ENCODE measurements at regions not wholly inside any gene's neighbourhood (a gene's known extent, or its start where the extent isn't known, plus 50 kb on each side); places are given as distances from the start of the nearest gene placed in this dataset.

- no peak for TF ChIP-seq CTCF (IDR thresholded peaks at IDR 0.05; ENCODE audit: control insufficient read depth, extremely low read depth, insufficient read depth)
- no peak overlapping the region for H3K4me3 ChIP-seq (ENCODE audit: low read depth, low read length)
These were observed 958.2 kb upstream of the ADGRB3 start for GRCh38 chr6:67676892-67677291.

GRCh38 chr6:67667637-67668422 is 967.3 kb upstream of the ADGRB3 start:
- no peak for TF ChIP-seq CTCF (IDR thresholded peaks at IDR 0.05; ENCODE audit: control insufficient read depth, extremely low read depth, insufficient read depth)
- no peak overlapping the region for H3K4me3 ChIP-seq (ENCODE audit: low read depth, low read length)
- DNase-seq (ENCODE audit: low read depth): no peak

More at GRCh38 chr6:67676892-67677291, 958.2 kb upstream of the ADGRB3 start:
- peak; percentile 90 for DNase-seq (ENCODE audit: low read depth)

GRCh38 chr6:67666177-67666964 is 968.7 kb upstream of the ADGRB3 start:
- DNase-seq (ENCODE audit: low read depth): no peak
- no peak overlapping the region for H3K4me3 ChIP-seq (ENCODE audit: low read depth, low read length)
- no peak for TF ChIP-seq CTCF (IDR thresholded peaks at IDR 0.05; ENCODE audit: control insufficient read depth, extremely low read depth, insufficient read depth)

DNA sequence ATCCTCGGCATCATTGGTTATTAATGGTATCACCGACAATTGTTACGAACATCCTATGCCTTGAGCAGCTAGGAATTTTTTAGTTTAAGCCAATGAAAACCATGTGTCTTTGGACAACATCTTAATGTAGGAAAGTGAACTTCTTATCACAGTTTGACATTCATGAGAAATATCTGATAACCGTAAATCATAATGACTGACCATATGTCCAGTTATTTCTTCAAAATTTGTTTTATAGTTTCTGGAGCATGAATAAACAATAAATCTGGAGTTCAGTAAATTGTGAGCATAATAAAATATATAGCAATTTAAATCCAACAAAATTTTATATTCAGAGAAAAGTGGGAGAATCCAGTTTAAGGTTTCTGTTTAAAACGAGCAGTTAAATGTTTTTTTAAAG is 970.1 kb upstream of the ADGRB3 start:
- no peak for DNase-seq (ENCODE audit: low read depth)
- H3K4me3 ChIP-seq (ENCODE audit: low read depth, low read length): no peak overlapping the region
- no peak for TF ChIP-seq CTCF (IDR thresholded peaks at IDR 0.05; ENCODE audit: control insufficient read depth, extremely low read depth, insufficient read depth)

DNA sequence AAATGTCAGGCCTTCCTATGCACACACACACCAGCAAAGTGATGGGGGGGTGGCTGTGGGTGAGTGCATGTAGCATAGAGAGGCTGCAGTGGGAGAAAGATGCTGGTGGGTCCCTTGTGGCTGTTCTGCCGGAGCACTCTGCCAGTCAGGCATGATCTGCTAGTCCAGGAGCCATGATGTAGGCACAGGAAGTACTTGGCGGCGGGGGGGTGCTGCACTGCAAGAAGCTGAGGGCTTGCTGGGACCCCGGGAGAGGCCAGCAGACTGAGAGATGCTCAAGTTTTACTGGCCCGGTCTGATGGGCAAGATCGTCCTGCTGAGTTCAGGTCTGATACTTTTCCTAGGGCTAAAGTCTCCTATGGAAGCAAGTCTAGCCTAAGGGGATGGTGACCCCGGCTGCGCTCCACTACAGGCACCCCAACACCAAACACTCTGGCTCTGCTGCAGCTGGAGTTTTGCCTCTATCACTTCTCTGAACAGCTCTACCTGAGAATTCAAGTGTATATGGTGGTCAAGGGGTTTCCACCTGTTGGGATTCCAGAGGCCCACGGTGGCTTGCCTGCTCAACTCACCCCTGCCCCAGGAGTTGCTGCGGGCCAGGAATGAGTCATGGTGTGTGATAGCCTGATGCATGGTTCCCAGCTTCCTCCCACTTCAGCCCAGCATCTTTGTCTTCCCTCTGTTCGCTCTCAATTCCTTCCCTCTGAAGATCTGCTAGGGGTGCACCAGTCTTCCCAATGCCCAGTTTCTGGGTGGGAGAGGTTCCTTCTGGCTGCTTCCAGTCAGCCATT is 971.8 kb upstream of the ADGRB3 start:
- no peak for DNase-seq (ENCODE audit: low read depth)
- H3K4me3 ChIP-seq (ENCODE audit: low read depth, low read length): no peak overlapping the region
- no peak for TF ChIP-seq CTCF (IDR thresholded peaks at IDR 0.05; ENCODE audit: control insufficient read depth, extremely low read depth, insufficient read depth)

- no peak for DNase-seq (ENCODE audit: low read depth)
- no peak overlapping the region for H3K4me3 ChIP-seq (ENCODE audit: low read depth, low read length)
- no peak for TF ChIP-seq CTCF (IDR thresholded peaks at IDR 0.05; ENCODE audit: control insufficient read depth, extremely low read depth, insufficient read depth)
These were observed 981.5 kb upstream of the ADGRB3 start for GRCh38 chr6:67653561-67653960.

Measured in LNCaP clone FGC (cell line).